ENCODE measurements at regions not wholly inside any gene's neighbourhood (a gene's known extent, or its start where the extent isn't known, plus 50 kb on each side); places are given as distances from the start of the nearest gene placed in this dataset.
A peak's percentile ranks its signal among the peaks of the same experiment; 100 is the strongest.

GRCh38 chr1:234727018-234727940 lies 117.3 kb upstream of the IRF2BP2 start:
- no peaks in the 10 kb centered on the region for H3K9me2 ChIP-seq (ENCODE audit: insufficient read depth)
- H3K4me2 ChIP-seq (ENCODE audit: low read length): peak overlapping the region; percentile 34
- H3K79me2 ChIP-seq (ENCODE audit: insufficient read depth, low read length): no peaks in the 10 kb centered on the region
- no peak overlapping the region for H3K4me3 ChIP-seq (replicated peaks in 1 of 2; ENCODE audit: low read depth in 1 of 2, low read length in 2 of 2)
- H2AFZ ChIP-seq (ENCODE audit: low read depth, low read length, poor library complexity, severe bottlenecking): no peak overlapping the region
- no peak overlapping the region for H3K9ac ChIP-seq (ENCODE audit: low read length)
- no peaks in the 10 kb centered on the region for H4K20me1 ChIP-seq (ENCODE audit: insufficient read depth)
- ChIA-PET CTCF (no interaction called here), RAD21 (ENCODE audit: low non-redundant PET in 1 of 2, low total read pairs in 2 of 2, uncharacterized antibody in 2 of 2, unreplicated experiment in 2 of 2) (no interaction called here), POLR2A (no interaction called here)
- intact Hi-C loops (cut with micrococcal nuclease): loop anchor here (10.0 kb wide), 1 partner anchor 232 kb away; no protein-coding TSS in a partner anchor
- H3K4me1 ChIP-seq (ENCODE audit: control insufficient read depth in 1 of 2, insufficient read depth in 2 of 2, low read length in 2 of 2): peaks cover 40 to 70% of the 10 kb centered on the region in 2 experiments
- DNase-seq (ENCODE audit: low read depth, low spot score): no peak
- no peak for ATAC-seq
- TF ChIP-seq ATF3 (IDR thresholded peaks at IDR 0.05) (no peak), ELF1 (IDR thresholded peaks at IDR 0.05; ENCODE audit: borderline replicate concordance, low read depth) (no peak), SRF (IDR thresholded peaks at IDR 0.05; ENCODE audit: low read depth) (no peak), REST (IDR thresholded peaks at IDR 0.05; ENCODE audit: low read depth) (no peak), POLR2A (IDR thresholded peaks at IDR 0.05; ENCODE audit: borderline replicate concordance, extremely low read depth, insufficient read depth, insufficient read length) (no peak), SIN3A (IDR thresholded peaks at IDR 0.05; ENCODE audit: low read depth) (no peak), FOSL1 (IDR thresholded peaks at IDR 0.05; ENCODE audit: low read depth) (no peak), CTCF (IDR thresholded peaks at IDR 0.05 in 2 of 3, conservative IDR thresholded peaks at IDR 0.05 in 1 of 3; ENCODE audit: borderline replicate concordance in 1 of 3, insufficient read depth in 1 of 3, low read depth in 2 of 3, low read length in 2 of 3) (no peak), ZBTB33 (IDR thresholded peaks at IDR 0.05; ENCODE audit: extremely low read depth, insufficient replicate concordance, low read length) (no peak), EGR1 (IDR thresholded peaks at IDR 0.05; ENCODE audit: low read depth) (no peak), TCF7L2 (IDR thresholded peaks at IDR 0.05; ENCODE audit: borderline replicate concordance, extremely low read depth, insufficient read depth, insufficient read length) (no peak), CBX3 (IDR thresholded peaks at IDR 0.05; ENCODE audit: low read depth) (no peak), EZH2phosphoT487 (IDR thresholded peaks at IDR 0.05; ENCODE audit: borderline replicate concordance) (no peak), CEBPB (IDR thresholded peaks at IDR 0.05; ENCODE audit: low read depth) (no peak), MAX (IDR thresholded peaks at IDR 0.05) (no peak)
- H3K9me3 ChIP-seq (ENCODE audit: control insufficient read depth in 1 of 2, insufficient read depth in 1 of 2, low read depth in 1 of 2, low read length in 2 of 2): no peaks in the 10 kb centered on the region
- no peaks in the 10 kb centered on the region for H3K27me3 ChIP-seq (ENCODE audit: insufficient read depth, low read length)
- H3K27ac ChIP-seq (ENCODE audit: low read depth, low read length): no peak overlapping the region
- no TSS peak for BruUV-seq (replicated peaks)
- no peaks in the 10 kb centered on the region for H3K36me3 ChIP-seq (ENCODE audit: control insufficient read depth in 1 of 2, insufficient read depth in 2 of 2, low read length in 2 of 2)
